HG02970 (cell line): ENCODE measurements at regions not wholly inside any gene's neighbourhood (a gene's known extent, or its start where the extent isn't known, plus 50 kb on each side); places are given as distances from the start of the nearest gene placed in this dataset.
"Not testable (repeated sequence)": the region's sequence is repeated elsewhere in the genome, so short reads cannot be mapped to it uniquely, and the experiment has no call there.

ENCODE experiments used
- ATAC-seq: cut with Tn5 transposase; IDR thresholded peaks from one replicate; pipeline ENCODE4 v1.9.1; 2021; ENCODE audit warnings: mild to moderate bottlenecking, moderate library complexity, moderate number of reproducible peaks; ENCODE audit not compliant: unreplicated experiment, low FRiP score

DNA sequence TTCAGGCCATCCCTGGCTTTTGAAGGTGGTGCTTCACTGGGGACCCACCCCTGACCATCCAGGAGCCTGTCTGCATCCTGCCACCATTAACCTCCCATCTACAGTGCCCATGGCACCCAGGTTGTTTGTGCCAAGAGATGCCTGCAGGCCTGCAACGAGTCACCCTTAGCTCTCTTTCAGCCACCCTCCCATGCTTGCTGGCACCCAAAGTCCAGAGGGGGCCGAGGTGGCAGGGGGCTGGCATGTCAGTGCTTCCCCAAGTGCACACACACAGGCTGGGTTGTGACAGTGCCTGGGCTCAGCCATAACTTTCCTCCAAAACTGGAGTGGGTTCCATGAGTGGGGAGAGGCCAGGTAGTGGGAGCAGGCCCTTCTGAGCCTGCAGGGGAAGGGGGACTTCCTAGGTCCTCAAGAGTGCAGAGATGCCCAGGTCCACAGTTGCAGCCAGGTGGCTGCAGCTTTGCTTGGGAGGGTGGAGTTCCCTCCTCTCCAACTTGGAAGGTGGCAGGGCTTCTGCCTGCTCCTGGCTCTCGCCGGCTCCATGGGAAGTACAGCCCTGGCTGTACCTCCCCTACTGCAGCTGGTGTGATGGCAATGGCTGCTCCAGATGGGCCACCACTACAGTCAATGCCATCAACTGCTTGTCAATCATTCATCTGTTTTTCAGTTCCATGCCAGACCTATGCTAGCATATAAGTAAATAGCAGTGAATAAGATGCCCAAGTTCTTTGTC is 235.9 kb upstream of the GIMD1 start:
- ATAC-seq, result no peak

DNA sequence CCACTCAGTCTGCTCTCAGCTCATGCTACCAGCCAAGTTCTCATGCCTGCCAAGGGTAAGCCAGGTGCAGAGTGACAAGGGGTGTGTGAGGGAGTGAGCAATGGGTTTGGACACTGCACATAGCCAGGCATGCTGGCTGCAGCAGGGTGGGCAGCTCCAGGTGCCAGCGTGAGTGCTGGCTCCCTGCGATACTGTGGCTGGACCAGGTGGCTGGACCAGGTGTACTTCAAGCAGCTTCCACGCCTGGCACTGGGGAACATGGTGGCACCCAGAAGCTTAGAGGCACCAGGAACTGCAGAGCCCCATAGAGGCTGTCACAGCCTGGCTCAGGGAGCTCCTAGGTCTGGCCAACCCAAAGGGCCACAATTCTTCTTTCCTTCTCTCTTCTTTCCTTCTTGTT is 234.9 kb upstream of the GIMD1 start:
- ATAC-seq, result no peak

- ATAC-seq, result no peak
Measured at GRCh38 chr4:106602711-106603110, 234.1 kb upstream of the GIMD1 start.

GRCh38 chr4:106601519-106601918 is 232.9 kb upstream of the GIMD1 start:
- ATAC-seq, result no peak

DNA sequence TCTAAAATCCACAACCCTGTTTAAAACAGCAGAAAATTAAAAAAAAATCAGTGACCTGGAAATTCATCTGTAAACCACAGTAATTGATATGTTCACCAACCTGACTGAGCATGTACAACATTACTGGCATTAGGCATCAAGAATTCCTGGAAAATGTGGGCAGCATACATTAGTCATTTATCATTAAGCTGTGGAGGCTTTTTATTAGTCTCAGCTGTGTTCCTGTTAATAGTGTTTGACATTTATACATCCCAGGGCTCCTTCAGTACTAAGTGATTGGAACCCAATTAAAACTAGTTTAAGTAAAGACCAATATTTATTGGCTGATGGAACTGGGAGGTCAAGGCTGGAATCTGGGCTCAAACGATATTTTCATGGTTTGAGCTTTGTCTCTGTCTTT is 227.3 kb upstream of the GIMD1 start:
- ATAC-seq, result no peak

GRCh38 chr4:106594291-106594952 is 225.8 kb upstream of the GIMD1 start:
- ATAC-seq, result no peak

DNA sequence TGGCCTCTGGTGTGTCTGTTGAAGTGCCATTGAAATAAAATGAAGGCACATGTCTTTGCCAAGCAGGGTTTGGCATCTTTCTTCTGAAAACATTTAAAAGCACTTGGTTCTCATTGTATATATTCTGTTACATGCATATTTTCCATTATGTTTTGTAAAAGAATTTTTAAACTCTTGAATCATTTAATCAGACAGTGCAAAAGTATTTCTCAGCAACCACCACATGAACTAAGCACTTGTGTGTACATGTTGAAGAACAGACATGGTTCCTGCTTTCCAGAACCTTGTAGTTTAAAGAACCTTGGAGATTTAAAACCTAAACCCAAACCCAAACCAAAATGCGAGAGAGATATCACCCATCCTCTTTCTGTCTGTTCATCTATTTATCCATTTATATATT is 220.3 kb upstream of the GIMD1 start:
- no peak for ATAC-seq

DNA sequence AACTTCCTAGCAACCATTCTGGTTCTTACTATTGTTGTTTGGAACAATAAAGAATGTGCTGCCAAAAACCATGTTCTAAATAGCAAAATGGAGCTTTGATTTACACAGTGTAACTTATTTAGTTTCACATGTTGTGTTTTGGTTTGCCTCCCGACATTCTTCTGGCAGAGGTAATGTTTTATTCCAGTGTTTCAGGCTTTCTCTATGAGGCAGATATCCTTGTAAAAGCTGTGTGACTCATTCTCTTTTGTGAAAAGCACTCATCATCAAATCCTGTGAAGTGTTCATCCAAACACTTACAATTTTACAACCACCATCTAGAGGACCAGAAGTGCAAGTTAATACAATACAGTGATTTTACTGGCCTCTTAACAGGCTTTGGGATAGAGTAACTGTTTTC is 219.0 kb upstream of the GIMD1 start:
- ATAC-seq, result no peak

DNA sequence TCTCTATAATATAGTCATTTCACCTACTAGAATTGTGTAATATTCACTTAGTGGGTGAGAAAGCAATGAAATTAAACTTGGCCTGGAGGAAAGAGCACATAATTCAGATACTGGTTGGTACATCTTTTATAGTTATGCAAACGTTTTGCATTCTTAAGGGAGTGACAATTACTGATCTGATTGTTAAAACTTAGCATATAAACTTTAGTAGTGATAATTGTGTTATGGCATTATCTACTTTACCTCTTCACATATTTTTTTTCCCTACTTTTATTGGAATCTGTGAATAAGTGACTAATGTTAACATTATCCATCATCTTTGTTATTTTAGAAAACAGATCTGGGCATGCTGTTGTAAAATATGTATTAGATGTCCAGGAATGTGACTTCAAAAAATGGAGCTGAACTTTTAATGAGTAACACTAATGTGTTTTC is 217.4 kb upstream of the GIMD1 start:
- ATAC-seq, result no peak

DNA sequence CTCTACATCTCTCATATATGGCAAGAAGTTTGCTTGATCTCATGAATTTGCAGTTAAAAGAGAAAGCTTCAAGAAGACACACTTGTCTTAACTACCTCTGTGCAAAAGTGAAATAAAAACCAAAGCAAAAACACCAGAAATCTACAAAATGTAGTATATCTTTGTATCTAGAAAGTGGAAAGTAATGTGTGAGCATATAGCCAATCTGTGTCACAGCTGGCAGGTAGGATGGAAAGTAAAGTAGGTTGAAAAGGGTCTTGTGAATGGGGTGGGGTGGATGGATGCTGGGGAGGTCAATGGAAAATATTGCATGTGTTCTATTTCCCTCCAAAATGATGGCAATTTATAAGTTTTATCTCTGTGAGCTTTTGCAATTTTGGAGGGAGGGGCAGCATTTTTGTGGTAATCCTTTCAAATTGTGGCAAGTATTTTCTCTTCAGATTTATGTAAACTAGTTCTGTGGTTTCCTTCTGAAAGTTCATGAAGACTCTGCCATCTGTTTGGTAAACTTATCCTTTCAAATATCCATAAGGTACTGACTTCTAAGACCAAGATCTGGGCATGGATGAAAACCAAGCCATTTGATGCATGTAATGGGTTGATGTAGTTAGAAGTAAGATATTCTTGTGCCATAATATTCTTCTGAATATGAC is 215.9 kb upstream of the GIMD1 start:
- no peak for ATAC-seq

- no peak for ATAC-seq
Measured at GRCh38 chr4:106583567-106583966, 215.0 kb upstream of the GIMD1 start.

GRCh38 chr4:106583108-106583507 is 214.5 kb upstream of the GIMD1 start:
- no peak for ATAC-seq

DNA sequence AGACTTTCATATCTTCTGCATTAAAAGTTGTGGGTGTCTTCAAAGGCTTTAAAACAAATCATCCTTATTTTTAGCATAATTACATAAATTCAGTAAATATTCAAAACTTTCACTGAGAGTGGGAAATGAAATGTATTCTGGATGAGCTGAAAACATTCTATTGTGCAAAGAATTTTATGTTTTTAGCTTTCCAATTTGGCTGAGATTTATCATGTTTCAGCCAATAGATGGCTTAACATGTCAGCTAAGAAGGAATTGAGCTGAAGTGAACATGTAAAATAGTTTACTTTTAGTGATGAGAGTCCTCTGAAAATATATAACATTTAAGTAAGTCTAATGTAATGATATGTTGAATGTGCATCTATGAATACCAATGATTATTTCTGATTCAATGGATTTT is 213.5 kb upstream of the GIMD1 start:
- no peak for ATAC-seq

- ATAC-seq, result no peak
Measured at GRCh38 chr4:106579236-106579635, 210.7 kb upstream of the GIMD1 start.

- ATAC-seq, result no peak
Measured at GRCh38 chr4:106569146-106570031, 200.8 kb upstream of the GIMD1 start.

- ATAC-seq, result no peak
Measured at GRCh38 chr4:106565727-106566126, 197.1 kb upstream of the GIMD1 start.

- ATAC-seq, result not testable (repeated sequence)
Measured at GRCh38 chr4:106563637-106564036, 195.1 kb upstream of the GIMD1 start.

DNA sequence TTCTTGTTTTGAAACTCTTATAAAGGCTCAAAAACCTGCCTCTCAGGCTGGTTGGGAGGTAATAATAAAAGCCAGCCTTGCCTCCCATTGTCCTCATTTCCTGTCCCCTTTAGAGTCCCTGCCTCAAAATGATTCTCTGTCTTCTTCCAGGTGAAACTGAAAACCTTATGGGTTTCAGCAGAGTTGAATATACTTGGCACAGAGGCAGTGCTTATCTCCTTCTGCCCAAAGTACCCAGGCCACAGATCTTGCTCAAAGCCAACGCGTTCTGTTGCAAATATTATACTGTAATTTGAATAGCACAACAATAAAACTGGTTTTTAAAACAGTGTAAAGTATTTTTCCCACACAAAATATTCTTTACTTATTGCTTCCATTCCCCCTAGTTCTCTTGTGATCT is 183.1 kb upstream of the GIMD1 start:
- ATAC-seq, result no peak

DNA sequence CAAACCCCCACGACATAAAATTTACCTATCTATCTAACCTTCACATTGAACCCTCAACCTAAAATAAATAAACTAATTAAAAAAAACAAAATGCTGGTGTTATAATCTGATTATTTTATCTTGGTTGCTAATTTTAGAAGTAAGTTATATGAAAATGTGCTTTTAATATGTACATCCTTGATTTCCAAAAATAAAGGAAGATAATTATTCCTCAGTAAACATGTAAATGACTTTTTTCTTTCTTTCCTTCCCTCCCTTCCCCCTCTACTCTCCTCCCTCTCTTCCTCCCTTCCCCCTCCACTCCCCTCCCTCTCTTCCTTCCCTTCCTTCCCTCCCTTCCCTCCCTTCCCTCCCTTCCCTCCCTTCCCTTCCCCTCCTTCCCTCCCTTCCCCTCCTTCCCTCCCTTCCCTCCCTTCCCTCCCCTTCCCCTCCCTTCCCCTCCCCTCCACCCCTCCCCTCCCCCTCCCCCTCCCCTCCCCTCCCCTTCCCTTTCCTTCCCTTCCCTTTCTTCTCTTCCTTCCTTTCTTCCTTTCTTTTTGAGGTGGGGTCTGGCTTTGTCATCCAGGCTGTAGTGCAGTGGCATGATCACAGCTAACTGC is 180.0 kb upstream of the GIMD1 start:
- no peak for ATAC-seq

DNA sequence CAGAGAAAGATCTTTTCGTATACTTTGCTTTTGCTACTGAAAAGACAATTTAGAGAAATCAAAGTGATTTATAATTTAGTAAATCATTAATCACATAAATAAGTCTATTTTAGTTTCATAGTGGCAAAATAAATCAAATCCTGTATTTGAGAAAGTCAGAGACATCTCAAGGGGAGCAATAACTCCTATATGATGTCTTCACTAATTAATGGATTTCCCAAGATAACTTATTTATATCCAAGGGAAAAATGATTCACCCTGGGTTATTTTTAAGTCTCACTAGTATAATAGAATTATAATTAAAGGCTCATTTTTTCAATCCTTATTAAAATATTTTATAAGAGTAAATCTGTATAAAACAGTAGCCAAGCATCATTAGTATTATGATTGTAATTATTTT is 177.8 kb upstream of the GIMD1 start:
- no peak for ATAC-seq
